ENCODE measurements at regions not wholly inside any gene's neighbourhood (a gene's known extent, or its start where the extent isn't known, plus 50 kb on each side); places are given as distances from the start of the nearest gene placed in this dataset.

DNA sequence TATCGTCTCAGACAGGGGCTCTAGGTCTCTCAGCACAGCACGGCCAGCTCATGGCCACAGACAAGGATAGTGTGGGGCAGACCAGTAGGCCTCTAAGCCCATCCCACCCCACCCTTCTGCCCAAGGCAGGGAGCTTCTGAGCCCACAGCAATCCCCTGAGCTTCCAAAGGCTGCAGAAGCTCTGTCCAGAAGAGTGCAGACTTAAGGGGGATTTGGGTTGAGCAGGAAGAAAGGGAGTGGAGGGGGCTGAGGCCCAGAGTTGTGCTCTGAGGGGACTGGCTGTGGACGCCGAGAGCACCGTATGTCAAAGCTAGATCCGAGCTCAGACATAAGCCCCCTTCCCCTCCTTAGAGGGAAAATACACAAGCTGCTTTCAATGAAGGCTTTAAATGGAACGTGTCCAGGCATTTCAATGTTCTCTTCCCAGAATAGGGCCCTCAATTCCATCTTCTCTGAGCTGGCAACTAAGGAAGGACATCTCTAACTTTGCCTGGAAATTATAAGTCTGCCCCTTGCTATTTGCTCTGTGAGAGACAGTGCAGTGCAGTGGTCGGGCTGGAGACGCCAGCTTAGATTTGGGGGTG lies 116.4 kb upstream of the RPL38 start:
- no peak overlapping the region for H4K91ac ChIP-seq (replicated peaks; ENCODE audit: insufficient read length, low read length)
- H3K79me1 ChIP-seq (ENCODE audit: low read depth, low read length) = no peaks in the 10 kb centered on the region
- no peak overlapping the region for H2BK20ac ChIP-seq (ENCODE audit: low read length)
- no peak overlapping the region for H2AK5ac ChIP-seq (ENCODE audit: low read depth, low read length)
- 73% methylated on average over 9 of the region's 9 CpGs; no CpG with 5 or more reads in 1 of the 2 experiments for WGBS, 2 experiments (ENCODE audit: extremely low coverage in 1 of 2, insufficient coverage in 1 of 2, insufficient read length in 1 of 2, insufficient replicate concordance in 2 of 2, low coverage in 1 of 2, low lambda C conversion rate in 2 of 2, missing lambda C conversion rate in 1 of 2)
- ChIA-PET POLR2A (ENCODE audit: partially characterized antibody) (interaction anchor here (0.9 to 2.6 kb wide), 2 partner anchors 10 to 119 kb away, joined by 4 to 10 read pairs; no protein-coding TSS in a partner anchor), CTCF (ENCODE audit: partially characterized antibody) (interaction anchor here (0.7 to 10.3 kb wide), 24 partner anchors 8 to 595 kb away, joined by 3 to 113 read pairs (median 10); no protein-coding TSS in a partner anchor)
- peaks cover 0 to 11% of the 10 kb centered on the region in 2 experiments; a peak in 3 of 4 replicates for H3K9me3 ChIP-seq (ENCODE audit: insufficient read depth in 2 of 2, low read depth in 1 of 2, low read length in 1 of 2)
- H3K23ac ChIP-seq (ENCODE audit: insufficient read length) = no peak overlapping the region
- H3K79me2 ChIP-seq (ENCODE audit: control insufficient read depth in 1 of 2, insufficient read depth in 2 of 2, low read length in 2 of 2) = no peaks in the 10 kb centered on the region
- no peak overlapping the region for H3K9ac ChIP-seq (replicated peaks in 1 of 4; ENCODE audit: extremely low read depth in 1 of 4, low read depth in 3 of 4, low read length in 3 of 4)
- DNase-seq (ENCODE audit: low read depth in 1 of 2, low spot score in 2 of 2) (no peak), FAIRE-seq (no peak)
- no peak overlapping the region for H3K56ac ChIP-seq (replicated peaks; ENCODE audit: insufficient read length, low read depth, low read length)
- H3K4ac ChIP-seq (replicated peaks; ENCODE audit: insufficient read length, low read depth, low read length) = no peak overlapping the region
- no peak overlapping the region for H3K4me3 ChIP-seq (ENCODE audit: extremely low read depth in 1 of 4, insufficient read depth in 2 of 4, low read depth in 3 of 4, low read length in 4 of 4)
- no peak overlapping the region for H3K4me2 ChIP-seq (ENCODE audit: insufficient read depth in 1 of 2, low read depth in 2 of 2, low read length in 2 of 2)
- no peak overlapping the region for H3K27ac ChIP-seq (ENCODE audit: low read depth, low read length)
- no peaks in the 10 kb centered on the region for H3K23me2 ChIP-seq (ENCODE audit: low read depth, low read length)
- H3K36me3 ChIP-seq (ENCODE audit: control insufficient read depth in 2 of 4, insufficient read depth in 4 of 4, low read length in 3 of 4) = no peaks in the 10 kb centered on the region
- H2BK12ac ChIP-seq (ENCODE audit: low read depth, low read length) = no peak overlapping the region
- no peaks in the 10 kb centered on the region for H3K4me1 ChIP-seq (replicated peaks in 1 of 4; ENCODE audit: control insufficient read depth in 3 of 4, insufficient read depth in 4 of 4, low read length in 3 of 4)
- H3K18ac ChIP-seq (ENCODE audit: extremely low read depth, low read length) = no peak overlapping the region
- no peaks in the 10 kb centered on the region for H4K20me1 ChIP-seq (replicated peaks in 1 of 2; ENCODE audit: control insufficient read depth in 1 of 2, insufficient read depth in 2 of 2, low read length in 2 of 2)
- H3K27me3 ChIP-seq (replicated peaks in 1 of 4; ENCODE audit: control insufficient read depth in 3 of 4, extremely low read depth in 1 of 4, insufficient read depth in 3 of 4, low read length in 3 of 4) = no peaks in the 10 kb centered on the region
- H4K5ac ChIP-seq (ENCODE audit: insufficient read length, low read depth, low read length) = no peak overlapping the region
- no peak overlapping the region for H3K14ac ChIP-seq (ENCODE audit: insufficient read length)
- no peak overlapping the region for H2BK5ac ChIP-seq (ENCODE audit: low read depth, low read length)
- no peak overlapping the region for H2BK15ac ChIP-seq (ENCODE audit: low read length)
- no peak overlapping the region for H4K8ac ChIP-seq (ENCODE audit: extremely low read depth, insufficient read depth, low read length)
- H2AFZ ChIP-seq (ENCODE audit: low read length) = no peak overlapping the region
- TF ChIP-seq SAP30 (IDR thresholded peaks at IDR 0.05; ENCODE audit: insufficient read depth, insufficient replicate concordance, low read length) (no peak), MAFK (IDR thresholded peaks at IDR 0.05; ENCODE audit: low read depth, low read length) (no peak), BACH1 (IDR thresholded peaks at IDR 0.05; ENCODE audit: low read length) (no peak), GTF2F1 (IDR thresholded peaks at IDR 0.05; ENCODE audit: borderline replicate concordance, low read depth, low read length) (no peak), TCF12 (IDR thresholded peaks at IDR 0.05; ENCODE audit: low read depth, low read length) (no peak), CHD2 (IDR thresholded peaks at IDR 0.05; ENCODE audit: low read length) (no peak), CHD1 (IDR thresholded peaks at IDR 0.05; ENCODE audit: low read depth, low read length) (no peak), TAF7 (optimal IDR thresholded peaks at IDR 0.05; ENCODE audit: borderline replicate concordance, low read depth, low read length) (no peak), BCL11A (IDR thresholded peaks at IDR 0.05; ENCODE audit: low read depth in 2 of 2, low read length in 2 of 2) (no peak), JUND (IDR thresholded peaks at IDR 0.05; ENCODE audit: low read length) (no peak), KDM5A (IDR thresholded peaks at IDR 0.05; ENCODE audit: low read length) (no peak), TAF1 (IDR thresholded peaks at IDR 0.05; ENCODE audit: low read depth, low read length) (no peak)
- TF ChIP-seq, protein P1, sequence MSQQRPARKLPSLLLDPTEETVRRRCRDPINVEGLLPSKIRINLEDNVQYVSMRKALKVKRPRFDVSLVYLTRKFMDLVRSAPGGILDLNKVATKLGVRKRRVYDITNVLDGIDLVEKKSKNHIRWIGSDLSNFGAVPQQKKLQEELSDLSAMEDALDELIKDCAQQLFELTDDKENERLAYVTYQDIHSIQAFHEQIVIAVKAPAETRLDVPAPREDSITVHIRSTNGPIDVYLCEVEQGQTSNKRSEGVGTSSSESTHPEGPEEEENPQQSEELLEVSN (IDR thresholded peaks at IDR 0.05) = no peak
- H2BK120ac ChIP-seq (replicated peaks; ENCODE audit: low read depth, low read length) = no peak overlapping the region
